Calu3 (cell line): ENCODE measurements at regions not wholly inside any gene's neighbourhood (a gene's known extent, or its start where the extent isn't known, plus 50 kb on each side); places are given as distances from the start of the nearest gene placed in this dataset.

Experiments
- BruUV-seq: library from RNA; stranded (reverse); fragments of 400-500 nt; replicated peaks from 2 replicates; lab custom pipeline; 2021; lab: Mats Ljungman, UMichigan
- CTCF ChIA-PET: fragments of 300-600 bp; sonication (Branson Sonifier 250); formaldehyde crosslinking; loops from one replicate; lab custom pipeline; 2022; ENCODE audit warnings: antibody characterized with exemption; lab: Charles Lee
- DNase-seq: peaks from one replicate; pipeline ENCODE4 v3.0.0; 2022
- H3K27ac Mint-ChIP-seq: one replicate; pipeline ENCODE4 v1.8.0; 2022; ENCODE audit warnings: mixed read lengths; ENCODE audit not compliant: unreplicated experiment
- H3K27me3 Mint-ChIP-seq: one replicate; pipeline ENCODE4 v1.8.0; 2022; ENCODE audit warnings: mixed read lengths; ENCODE audit not compliant: unreplicated experiment
- H3K36me3 Mint-ChIP-seq: one replicate; pipeline ENCODE4 v1.8.0; 2022; ENCODE audit warnings: mild to moderate bottlenecking, moderate library complexity, mixed read lengths; ENCODE audit not compliant: insufficient read depth, unreplicated experiment
- H3K4me1 Mint-ChIP-seq: one replicate; pipeline ENCODE4 v1.8.0; 2022; ENCODE audit warnings: mild to moderate bottlenecking, low read depth, mixed read lengths; ENCODE audit not compliant: unreplicated experiment
- H3K4me3 Mint-ChIP-seq: one replicate; pipeline ENCODE4 v1.8.0; 2022; ENCODE audit warnings: mild to moderate bottlenecking, low read depth, moderate library complexity, mixed read lengths; ENCODE audit not compliant: unreplicated experiment
- H3K9me3 Mint-ChIP-seq: one replicate; pipeline ENCODE4 v1.8.0; 2022; ENCODE audit warnings: low read depth, mixed read lengths; ENCODE audit not compliant: unreplicated experiment
- CTCF ChIP-seq: fragments of 200-600 bp; IDR thresholded peaks from one replicate; pipeline ENCODE4 v1.8.0; 2022; ENCODE audit warnings: antibody characterized with exemption; ENCODE audit not compliant: unreplicated experiment
- intact Hi-C: fragments of 100-400 bp; cut with micrococcal nuclease; formaldehyde crosslinking; loops from one replicate; pipeline ENCODE4 v1.10.0; 2022; ENCODE audit not compliant: unreplicated experiment

- Mint-ChIP-seq H3K36me3 (no peaks in the 10 kb centered on the region), H3K4me1 (peaks cover 10% of the 10 kb centered on the region), H3K27ac (no peak overlapping the region), H3K27me3 (no peaks in the 10 kb centered on the region), H3K4me3 (no peak overlapping the region), H3K9me3 (no peaks in the 10 kb centered on the region)
- no peak for DNase-seq
- CTCF ChIA-PET, result interaction anchor here (0.6 to 0.7 kb wide), 3 partner anchors 11 to 214 kb away, joined by 5 to 7 read pairs (median 5); no protein-coding TSS in a partner anchor
- no TSS peak for BruUV-seq
- no peak for TF ChIP-seq CTCF
- intact Hi-C loops, result no loop called here
These were observed 238.4 kb upstream of the HMGA2 start for GRCh38 chr12:65585648-65586602.

- intact Hi-C loops, result no loop called here
- CTCF ChIA-PET, result interaction anchor here (0.6 kb wide), 1 partner anchor 214 kb away, joined by 5 read pairs; no protein-coding TSS in a partner anchor
- no peak overlapping the region for H3K27ac Mint-ChIP-seq
- no peak overlapping the region for H3K4me3 Mint-ChIP-seq
- BruUV-seq, result no TSS peak
- no peak for TF ChIP-seq CTCF
- no peaks in the 10 kb centered on the region for H3K9me3 Mint-ChIP-seq
- H3K4me1 Mint-ChIP-seq, result peaks cover 10% of the 10 kb centered on the region
- no peaks in the 10 kb centered on the region for H3K36me3 Mint-ChIP-seq
- H3K27me3 Mint-ChIP-seq, result no peaks in the 10 kb centered on the region
- no peak for DNase-seq
These were observed 237.5 kb upstream of the HMGA2 start for GRCh38 chr12:65586796-65587195.

GRCh38 chr12:65590318-65590717, 234.0 kb upstream of the HMGA2 start:
- BruUV-seq, result no TSS peak
- no peaks in the 10 kb centered on the region for H3K36me3 Mint-ChIP-seq
- H3K9me3 Mint-ChIP-seq, result no peaks in the 10 kb centered on the region
- no peak overlapping the region for H3K27ac Mint-ChIP-seq
- CTCF ChIA-PET, result no interaction called here
- no peaks in the 10 kb centered on the region for H3K27me3 Mint-ChIP-seq
- intact Hi-C loops, result no loop called here
- no peak for DNase-seq
- H3K4me3 Mint-ChIP-seq, result no peak overlapping the region
- H3K4me1 Mint-ChIP-seq, result peaks cover 21% of the 10 kb centered on the region
- TF ChIP-seq CTCF, result no peak

- intact Hi-C loops, result no loop called here
- Mint-ChIP-seq H3K4me3 (no peak overlapping the region), H3K27me3 (no peaks in the 10 kb centered on the region), H3K36me3 (no peaks in the 10 kb centered on the region), H3K4me1 (peaks cover 25% of the 10 kb centered on the region), H3K27ac (no peak overlapping the region), H3K9me3 (peaks cover 3% of the 10 kb centered on the region)
- BruUV-seq, result no TSS peak
- no peak for DNase-seq
- CTCF ChIA-PET, result no interaction called here
- no peak for TF ChIP-seq CTCF
These were observed 231.9 kb upstream of the HMGA2 start for GRCh38 chr12:65592416-65592815.
